Stimulated activated CD4-positive, alpha-beta T cell treated with anti-CD3 and anti-CD28 coated beads, Interleukin-4, amount 100 ng/mL, for 48 hours (primary cell): ENCODE measurements at regions not wholly inside any gene's neighbourhood (a gene's known extent, or its start where the extent isn't known, plus 50 kb on each side); places are given as distances from the start of the nearest gene placed in this dataset.

Source experiments
- DNase-seq, 2 donors: peaks; one replicate each; pipeline ENCODE4 v3.0.0-alpha.2; 2020; ENCODE audit warnings: low read depth in 2 of 2

- no peak for DNase-seq
Measured at GRCh38 chr7:155215576-155216325, 81.9 kb upstream of the INSIG1 start.

DNA sequence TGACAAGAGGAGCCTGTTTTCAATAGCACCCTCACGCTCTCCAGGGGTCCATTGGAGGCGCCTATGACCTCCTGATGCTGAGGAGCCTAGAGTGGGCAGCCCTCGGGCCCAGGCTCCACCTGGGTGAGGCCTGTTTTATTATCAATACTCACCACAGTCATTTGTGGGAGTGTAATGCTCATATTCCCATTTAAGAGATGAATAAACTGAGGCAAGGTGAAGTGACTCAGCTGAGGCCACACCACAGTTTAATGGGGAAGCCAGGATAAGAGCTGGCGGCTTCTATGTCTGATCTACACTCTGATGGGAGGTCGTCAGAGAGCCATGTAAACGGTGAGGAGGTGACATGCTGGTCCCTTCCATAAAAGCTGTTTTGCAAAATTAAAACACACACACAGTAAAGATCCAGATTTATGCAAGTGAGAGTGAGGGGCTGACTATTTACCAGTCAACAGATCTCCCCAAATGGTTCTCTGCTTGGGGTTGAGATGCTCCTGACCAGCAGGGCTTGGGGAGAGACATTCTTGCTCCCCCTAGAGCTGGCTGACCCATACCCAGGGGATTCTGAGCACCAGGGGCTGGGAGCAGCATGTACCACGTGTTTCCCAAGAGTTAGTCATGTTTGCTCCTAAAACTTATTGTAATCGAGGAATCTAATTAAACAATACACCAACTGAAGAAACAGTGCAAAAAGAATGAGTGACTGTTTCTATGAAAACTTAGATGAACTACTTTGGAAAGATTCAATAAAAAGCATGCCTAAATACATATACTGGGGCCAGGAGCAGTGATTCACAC is 81.0 kb upstream of the INSIG1 start:
- DNase-seq: no peak

DNA sequence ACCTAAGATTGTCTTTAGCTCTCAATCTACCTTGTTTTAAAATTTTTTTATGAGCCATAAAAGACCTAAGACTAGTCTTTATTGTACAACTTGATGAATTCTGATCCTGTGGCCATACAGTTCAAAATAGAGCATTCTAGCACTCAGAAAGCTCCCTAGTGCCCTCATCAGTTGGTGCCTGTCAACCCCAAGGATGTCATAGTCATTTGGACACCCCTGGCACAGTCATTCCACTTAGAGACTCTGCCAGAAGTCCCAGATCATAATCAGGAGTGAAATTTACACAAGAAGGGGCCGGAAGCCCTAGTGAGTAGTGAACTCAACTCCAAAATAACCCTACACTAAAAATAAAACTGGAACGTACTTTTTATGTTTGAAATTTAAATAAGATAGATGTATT is 80.0 kb upstream of the INSIG1 start:
- peak in 1 of 2 donors; percentile 24 for DNase-seq

DNA sequence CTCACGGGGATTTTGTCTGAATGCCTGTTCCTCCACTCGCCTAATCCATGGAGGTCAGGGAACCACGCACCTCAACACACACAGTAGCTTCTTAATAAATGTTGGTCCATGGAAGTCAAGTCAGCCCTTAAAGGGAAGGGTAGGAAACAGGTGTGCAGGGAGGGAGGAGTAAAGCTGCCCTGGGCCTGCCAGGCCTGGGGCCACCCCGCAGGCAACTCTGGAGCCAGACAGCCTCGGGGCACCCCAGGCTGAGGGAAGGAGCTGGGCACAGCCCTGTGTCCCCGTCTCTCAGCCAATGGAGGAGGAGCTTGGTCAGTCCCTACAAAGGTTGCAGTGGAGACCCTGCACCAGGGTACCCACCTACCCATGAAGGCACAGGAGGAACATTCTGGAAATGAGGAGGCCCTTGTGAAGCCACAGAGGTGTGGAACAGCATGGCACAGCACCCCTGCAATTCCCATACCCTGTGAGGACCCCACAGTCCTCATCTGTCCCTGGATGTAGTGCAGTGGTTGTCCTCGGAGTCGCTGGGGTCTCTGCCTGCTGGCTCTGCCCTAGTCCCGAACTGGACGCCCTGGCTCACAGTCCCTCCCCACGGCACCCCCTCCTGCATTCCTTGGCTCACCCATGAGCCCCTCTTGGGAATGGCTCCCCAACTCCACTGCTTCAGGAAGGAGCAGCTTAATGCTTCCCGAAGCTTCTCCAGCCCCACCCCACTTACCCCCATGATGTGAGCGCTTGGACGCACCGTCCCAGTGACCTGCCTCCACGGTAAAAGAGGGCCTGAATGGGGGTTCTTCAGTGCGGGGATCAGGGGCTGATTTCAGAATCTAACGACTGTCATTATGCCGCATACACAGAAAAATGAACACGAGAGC is 79.2 kb upstream of the INSIG1 start:
- DNase-seq: no peak

DNA sequence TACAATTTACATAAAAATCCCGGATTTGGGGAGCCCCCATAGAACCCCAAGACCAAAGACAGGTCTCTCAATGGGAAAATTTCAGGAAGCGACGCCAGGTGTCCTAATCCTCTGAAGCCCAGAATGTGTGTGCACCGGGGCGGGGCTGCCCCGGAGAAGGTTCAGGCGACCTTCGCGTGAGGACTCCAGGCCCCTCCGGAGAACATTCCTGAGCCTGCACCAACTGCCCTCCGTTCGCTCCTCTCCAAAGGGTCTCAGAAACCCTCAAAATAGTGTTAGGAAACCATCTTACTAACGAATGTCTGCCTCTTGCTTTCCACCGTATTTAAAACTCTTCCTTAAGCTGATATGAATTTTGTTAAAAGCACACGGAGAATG is 78.5 kb upstream of the INSIG1 start:
- no peak for DNase-seq

GRCh38 chr7:155219947-155220769 is 77.5 kb upstream of the INSIG1 start:
- no peak for DNase-seq

- DNase-seq: no peak
Measured at GRCh38 chr7:155220903-155221302, 76.8 kb upstream of the INSIG1 start.

DNA sequence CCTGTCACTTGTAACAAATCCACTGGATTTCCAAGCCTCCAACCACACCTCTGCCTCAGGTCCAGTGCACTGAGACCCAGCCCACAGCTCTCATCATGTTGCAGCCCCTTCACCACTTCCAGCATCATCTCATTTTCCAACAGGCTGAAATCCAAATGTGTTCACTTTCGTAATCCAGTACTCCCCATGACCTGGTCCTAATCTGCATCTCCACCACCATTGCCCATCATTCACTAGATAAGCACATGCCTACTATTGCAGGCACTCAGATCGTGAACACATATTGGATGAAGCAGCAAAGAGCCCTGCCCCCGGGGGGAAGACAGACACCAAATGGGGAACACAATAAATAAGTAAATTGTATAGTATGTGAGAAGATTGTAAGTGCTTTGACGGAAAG is 76.1 kb upstream of the INSIG1 start:
- no peak for DNase-seq

- no peak for DNase-seq
Measured at GRCh38 chr7:155222061-155222460, 75.6 kb upstream of the INSIG1 start.

DNA sequence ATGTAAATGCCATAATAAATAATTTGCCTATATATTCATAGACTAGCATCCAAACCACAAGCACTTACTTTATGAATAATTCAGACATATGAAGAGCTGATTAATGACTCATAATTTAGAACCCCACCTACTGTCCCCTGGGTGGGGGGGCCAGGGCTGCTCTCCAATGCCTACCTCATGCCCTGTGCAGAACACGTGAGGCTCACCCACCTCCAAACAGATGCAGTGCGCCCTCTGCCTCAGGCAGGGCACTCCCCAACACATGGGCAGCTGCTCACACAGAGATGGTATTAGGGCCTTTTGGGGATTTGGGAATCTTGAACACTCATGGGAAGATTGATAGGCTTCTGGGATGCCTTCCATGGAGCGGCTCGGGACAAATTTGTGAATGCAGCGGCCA is 75.1 kb upstream of the INSIG1 start:
- DNase-seq: no peak

GRCh38 chr7:155223021-155223420 is 74.7 kb upstream of the INSIG1 start:
- no peak for DNase-seq

- DNase-seq: no peak
Measured at GRCh38 chr7:155223503-155223902, 74.2 kb upstream of the INSIG1 start.

- no peak for DNase-seq
Measured at GRCh38 chr7:155224116-155224811, 73.4 kb upstream of the INSIG1 start.

GRCh38 chr7:155225095-155225494 is 72.6 kb upstream of the INSIG1 start:
- DNase-seq: no peak

GRCh38 chr7:155225516-155225915 is 72.2 kb upstream of the INSIG1 start:
- no peak for DNase-seq

DNA sequence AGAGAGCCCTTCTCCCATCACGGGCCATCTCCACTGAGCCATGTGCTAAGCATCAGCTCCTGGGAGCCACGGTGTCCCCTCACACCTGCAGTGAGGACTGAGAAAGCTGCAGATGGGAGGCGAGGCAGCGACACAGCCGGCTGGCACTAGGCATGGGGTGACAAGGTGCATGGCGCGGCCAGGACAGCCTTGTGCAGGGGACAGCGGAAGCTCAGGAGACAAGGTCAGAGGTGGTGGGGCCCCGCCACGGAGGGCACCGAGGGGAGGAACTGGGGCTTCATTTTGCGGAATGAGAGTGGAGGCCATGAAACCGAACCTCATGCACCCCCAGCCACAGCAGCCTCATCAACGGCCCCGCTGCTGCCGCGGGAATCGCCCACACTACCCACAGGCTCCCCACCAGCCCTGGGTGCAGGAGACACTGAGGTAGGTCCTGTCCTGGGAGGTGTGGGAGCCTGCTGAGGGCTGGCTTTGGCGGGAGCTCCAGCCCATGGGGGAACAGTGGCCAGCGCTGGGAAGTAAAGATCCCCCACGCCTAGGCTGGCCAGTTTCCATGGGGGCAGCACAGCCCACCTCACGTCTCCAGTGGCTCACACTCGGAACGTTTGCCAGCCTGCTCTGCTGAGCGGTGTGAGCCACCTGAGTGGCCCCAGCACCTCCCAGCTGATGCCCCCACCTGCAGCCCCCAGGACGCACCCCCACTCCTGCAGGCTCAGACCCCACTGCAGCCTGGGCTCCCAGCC is 71.2 kb upstream of the INSIG1 start:
- no peak for DNase-seq

- no peak for DNase-seq
Measured at GRCh38 chr7:155227004-155227787, 70.5 kb upstream of the INSIG1 start.

DNA sequence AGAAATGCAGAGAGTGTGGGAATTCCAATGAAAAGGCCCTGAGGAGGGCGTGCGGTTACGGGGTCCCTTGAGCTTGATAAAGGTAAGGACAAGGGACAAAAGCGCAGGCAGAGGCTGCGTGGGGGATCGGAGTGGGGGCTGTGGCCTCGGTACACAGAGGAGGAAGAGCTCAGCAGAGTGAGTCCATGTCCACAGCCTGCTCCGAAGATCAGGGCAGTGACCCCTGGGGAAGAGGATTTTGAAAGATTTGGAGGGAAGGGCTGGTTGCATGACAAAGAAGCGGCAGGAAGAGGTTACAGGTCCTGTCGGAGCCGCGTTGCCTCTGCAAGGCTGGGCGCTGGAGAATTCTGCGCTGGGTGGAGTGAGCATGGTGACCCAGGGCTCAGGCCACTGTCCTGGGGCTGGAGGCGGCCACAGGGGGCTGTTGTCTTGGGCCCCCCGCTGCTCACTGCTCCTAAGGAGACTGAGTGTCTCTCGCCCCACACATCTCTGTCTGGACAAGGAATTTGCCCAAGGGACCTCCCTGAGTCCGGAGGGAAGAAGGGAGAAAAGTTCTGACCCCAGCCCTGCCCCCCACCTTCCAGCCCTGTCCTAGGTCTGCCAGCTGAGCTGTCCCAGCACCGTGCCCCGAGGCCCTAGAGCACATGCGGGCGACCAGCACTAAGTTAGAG is 69.8 kb upstream of the INSIG1 start:
- DNase-seq: no peak

DNA sequence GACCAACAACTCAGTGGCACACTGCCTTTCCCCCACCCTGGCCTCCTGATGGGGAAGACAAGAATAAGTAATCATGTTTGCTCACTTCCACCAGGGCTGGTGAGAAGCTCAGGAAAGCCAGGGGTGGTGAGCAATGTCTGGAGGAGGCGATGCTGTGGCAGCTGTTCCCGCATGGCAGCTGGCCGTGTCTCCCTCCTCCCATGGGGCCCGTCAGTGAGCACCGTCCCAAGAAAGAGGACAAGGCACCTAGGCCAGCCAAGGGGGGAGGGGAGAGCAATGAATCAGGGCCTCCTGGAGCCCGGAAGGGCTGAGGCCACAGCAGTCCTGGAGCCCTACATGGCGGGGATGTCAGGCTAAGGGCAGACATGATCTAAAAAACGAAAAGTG is 69.2 kb upstream of the INSIG1 start:
- no peak for DNase-seq
